Neural progenitor cell (in vitro differentiated cells): ENCODE measurements at regions not wholly inside any gene's neighbourhood (a gene's known extent, or its start where the extent isn't known, plus 50 kb on each side); places are given as distances from the start of the nearest gene placed in this dataset.
"Not testable (repeated sequence)": the region's sequence is repeated elsewhere in the genome, so short reads cannot be mapped to it uniquely, and the experiment has no call there.

Experiments
- DNase-seq: peaks from one replicate; pipeline ENCODE4 v3.0.0-alpha.2; 2016; ENCODE audit warnings: low spot score
- H2AFZ ChIP-seq: fragments of 200-600 bp; sonication (generic); replicated peaks from 2 replicates; pipeline ENCODE4 v1.6.1; 2016; ENCODE audit warnings: antibody characterized with exemption
- H3F3A ChIP-seq: fragments of 200-600 bp; sonication (generic); 2 replicates; pipeline ENCODE4 v1.6.1; 2016; ENCODE audit warnings: antibody characterized with exemption, low read depth
- H3K27ac ChIP-seq: fragments of 200-600 bp; sonication (generic); 2 replicates; pipeline ENCODE4 v1.5.1; 2016; ENCODE audit warnings: mild to moderate bottlenecking
- H3K27me3 ChIP-seq: fragments of 200-600 bp; sonication (generic); 2 replicates; pipeline ENCODE4 v1.6.1; 2016; ENCODE audit warnings: mild to moderate bottlenecking, moderate library complexity
- H3K36me3 ChIP-seq: fragments of 200-600 bp; sonication (generic); 2 replicates; pipeline ENCODE4 v1.5.1; 2016
- H3K4me1 ChIP-seq: fragments of 200-600 bp; sonication (generic); 2 replicates; pipeline ENCODE4 v1.6.1; 2016; ENCODE audit warnings: mixed run types
- H3K4me2 ChIP-seq: fragments of 200-600 bp; sonication (generic); 2 replicates; pipeline ENCODE4 v1.6.1; 2016
- H3K4me3 ChIP-seq: fragments of 200-600 bp; sonication (generic); 2 replicates; pipeline ENCODE4 v1.5.1; 2016
- H3K79me2 ChIP-seq: fragments of 200-600 bp; sonication (generic); 2 replicates; pipeline ENCODE4 v1.6.1; 2016; ENCODE audit warnings: low read depth
- H3K9ac ChIP-seq: fragments of 200-600 bp; sonication (generic); 2 replicates; pipeline ENCODE4 v1.6.1; 2016
- H3K9me3 ChIP-seq: fragments of 200-600 bp; sonication (generic); 2 replicates; pipeline ENCODE4 v1.5.1; 2016; ENCODE audit warnings: low read depth
- H4K20me1 ChIP-seq: fragments of 200-600 bp; sonication (generic); 2 replicates; pipeline ENCODE4 v1.6.1; 2016; ENCODE audit warnings: low read depth
- H3K27ac Mint-ChIP-seq: 3 replicates; pipeline ENCODE4 v1.8.0; 2021; ENCODE audit warnings: mixed read lengths
- H3K27me3 Mint-ChIP-seq: 2 replicates; pipeline ENCODE4 v1.8.0; 2022; ENCODE audit warnings: low read depth, mild to moderate bottlenecking, inconsistent platforms, moderate library complexity, mixed read lengths; ENCODE audit not compliant: insufficient read depth
- H3K36me3 Mint-ChIP-seq: 3 replicates; pipeline ENCODE4 v1.8.0; 2021; ENCODE audit warnings: mixed read lengths
- H3K4me1 Mint-ChIP-seq: 3 replicates; pipeline ENCODE4 v1.8.0; 2021; ENCODE audit warnings: mixed read lengths
- H3K4me3 Mint-ChIP-seq: 3 replicates; pipeline ENCODE4 v1.8.0; 2021; ENCODE audit warnings: mild to moderate bottlenecking, moderate library complexity, mixed read lengths
- H3K9me3 Mint-ChIP-seq: 3 replicates; pipeline ENCODE4 v1.8.0; 2020; ENCODE audit warnings: mixed read lengths
- EZH2 ChIP-seq: fragments of 200-600 bp; sonication (generic); IDR thresholded peaks from 2 replicates; pipeline ENCODE4 v1.6.1; 2017; ENCODE audit warnings: antibody characterized with exemption, mild to moderate bottlenecking, moderate library complexity
- EZH2phosphoT487 ChIP-seq: fragments of 200-600 bp; sonication (generic); IDR thresholded peaks from 2 replicates; pipeline ENCODE4 v1.6.1; 2017; ENCODE audit warnings: antibody characterized with exemption
- TF ChIP-seq, protein P1 (sequence below): fragments of 200-600 bp; sonication (generic); IDR thresholded peaks from 2 replicates; pipeline ENCODE4 v1.5.1; 2017; ENCODE audit warnings: antibody characterized with exemption, mild to moderate bottlenecking

- Histone ChIP-seq H3K27me3 (no peaks in the 10 kb centered on the region), H4K20me1 (no peaks in the 10 kb centered on the region), H3K36me3 (no peaks in the 10 kb centered on the region), H3K9ac (no peak overlapping the region), H3K79me2 (no peaks in the 10 kb centered on the region), H3K4me3 (no peak overlapping the region), H3K4me1 (no peaks in the 10 kb centered on the region), H3K4me2 (no peak overlapping the region), H2AFZ (no peak overlapping the region), H3K9me3 (no peaks in the 10 kb centered on the region), H3K27ac (no peak overlapping the region), H3F3A (no peaks in the 10 kb centered on the region)
- TF ChIP-seq EZH2phosphoT487 = no peak
- TF ChIP-seq, protein P1, sequence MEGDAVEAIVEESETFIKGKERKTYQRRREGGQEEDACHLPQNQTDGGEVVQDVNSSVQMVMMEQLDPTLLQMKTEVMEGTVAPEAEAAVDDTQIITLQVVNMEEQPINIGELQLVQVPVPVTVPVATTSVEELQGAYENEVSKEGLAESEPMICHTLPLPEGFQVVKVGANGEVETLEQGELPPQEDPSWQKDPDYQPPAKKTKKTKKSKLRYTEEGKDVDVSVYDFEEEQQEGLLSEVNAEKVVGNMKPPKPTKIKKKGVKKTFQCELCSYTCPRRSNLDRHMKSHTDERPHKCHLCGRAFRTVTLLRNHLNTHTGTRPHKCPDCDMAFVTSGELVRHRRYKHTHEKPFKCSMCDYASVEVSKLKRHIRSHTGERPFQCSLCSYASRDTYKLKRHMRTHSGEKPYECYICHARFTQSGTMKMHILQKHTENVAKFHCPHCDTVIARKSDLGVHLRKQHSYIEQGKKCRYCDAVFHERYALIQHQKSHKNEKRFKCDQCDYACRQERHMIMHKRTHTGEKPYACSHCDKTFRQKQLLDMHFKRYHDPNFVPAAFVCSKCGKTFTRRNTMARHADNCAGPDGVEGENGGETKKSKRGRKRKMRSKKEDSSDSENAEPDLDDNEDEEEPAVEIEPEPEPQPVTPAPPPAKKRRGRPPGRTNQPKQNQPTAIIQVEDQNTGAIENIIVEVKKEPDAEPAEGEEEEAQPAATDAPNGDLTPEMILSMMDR = no peak
- no peak for TF ChIP-seq EZH2
- DNase-seq = no peak
- no peaks in the 10 kb centered on the region for H3K27me3 Mint-ChIP-seq
- H3K9me3 Mint-ChIP-seq = no peaks in the 10 kb centered on the region
- H3K36me3 Mint-ChIP-seq = no peaks in the 10 kb centered on the region
- H3K4me3 Mint-ChIP-seq = no peak overlapping the region
- H3K27ac Mint-ChIP-seq = no peak overlapping the region
- no peaks in the 10 kb centered on the region for H3K4me1 Mint-ChIP-seq
Observed at GRCh38 chrX:121733514-121733913, 686.1 kb downstream of the GLUD2 start.

- Mint-ChIP-seq H3K4me3 (no peak overlapping the region), H3K4me1 (no peaks in the 10 kb centered on the region), H3K27ac (no peak overlapping the region), H3K36me3 (no peaks in the 10 kb centered on the region), H3K9me3 (no peaks in the 10 kb centered on the region), H3K27me3 (no peaks in the 10 kb centered on the region)
- no peaks in the 10 kb centered on the region for H4K20me1 ChIP-seq
- H3K4me3 ChIP-seq = no peak overlapping the region
- H3K4me1 ChIP-seq = no peaks in the 10 kb centered on the region
- no peaks in the 10 kb centered on the region for H3K27me3 ChIP-seq
- H2AFZ ChIP-seq = no peak overlapping the region
- no peaks in the 10 kb centered on the region for H3F3A ChIP-seq
- H3K4me2 ChIP-seq = no peak overlapping the region
- H3K9me3 ChIP-seq = peaks cover 18% of the 10 kb centered on the region
- TF ChIP-seq, protein P1 = no peak
- TF ChIP-seq EZH2phosphoT487 = no peak
- no peak for TF ChIP-seq EZH2
- DNase-seq = no peak
- no peaks in the 10 kb centered on the region for H3K36me3 ChIP-seq
- no peak overlapping the region for H3K27ac ChIP-seq
- no peaks in the 10 kb centered on the region for H3K79me2 ChIP-seq
- H3K9ac ChIP-seq = no peak overlapping the region
Observed at GRCh38 chrX:121746105-121746504, 698.7 kb downstream of the GLUD2 start.

DNA sequence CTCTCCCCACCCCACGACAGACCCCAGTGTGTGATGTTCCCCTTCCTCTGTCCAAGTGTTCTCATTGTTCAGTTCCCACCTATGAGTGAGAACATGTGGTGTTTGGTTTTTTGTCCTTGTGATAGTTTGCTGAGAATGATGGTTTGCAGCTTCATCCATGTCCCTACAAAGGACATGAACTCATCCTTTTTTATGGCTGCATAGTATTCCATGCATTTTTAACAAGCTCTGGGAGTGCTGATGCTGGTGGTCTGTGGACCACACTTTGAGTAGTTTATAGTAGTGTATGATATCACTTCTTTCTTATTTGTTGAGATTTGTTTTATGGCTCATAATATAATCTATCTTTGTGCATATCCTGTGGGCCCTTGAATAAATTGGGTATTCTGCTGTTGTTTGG lies 706.2 kb downstream of the GLUD2 start:
- H3K9me3 Mint-ChIP-seq, H3K36me3 ChIP-seq, H3K9ac ChIP-seq, H3K27ac Mint-ChIP-seq, H3K27ac ChIP-seq, H3K4me1 ChIP-seq, H3K79me2 ChIP-seq, H4K20me1 ChIP-seq, H2AFZ ChIP-seq, H3K27me3 ChIP-seq, H3K4me3 ChIP-seq, H3K36me3 Mint-ChIP-seq, H3K4me3 Mint-ChIP-seq, H3K4me2 ChIP-seq, H3F3A ChIP-seq, H3K4me1 Mint-ChIP-seq, DNase-seq, H3K27me3 Mint-ChIP-seq: not testable (repeated sequence)
- H3K9me3 ChIP-seq = peaks cover 23% of the 10 kb centered on the region

- Mint-ChIP-seq H3K36me3 (no peaks in the 10 kb centered on the region), H3K9me3 (peaks cover 2% of the 10 kb centered on the region), H3K4me1 (no peaks in the 10 kb centered on the region), H3K27me3 (no peaks in the 10 kb centered on the region), H3K27ac (no peak overlapping the region), H3K4me3 (no peak overlapping the region)
- no peak overlapping the region for H3K27ac ChIP-seq
- TF ChIP-seq EZH2 (no peak), EZH2phosphoT487 (no peak)
- TF ChIP-seq, protein P1 = no peak
- no peaks in the 10 kb centered on the region for H3K36me3 ChIP-seq
- H3F3A ChIP-seq = no peaks in the 10 kb centered on the region
- no peaks in the 10 kb centered on the region for H3K4me1 ChIP-seq
- H3K9me3 ChIP-seq = peaks cover 23% of the 10 kb centered on the region
- no peaks in the 10 kb centered on the region for H3K27me3 ChIP-seq
- H3K9ac ChIP-seq = no peak overlapping the region
- no peak overlapping the region for H2AFZ ChIP-seq
- H3K79me2 ChIP-seq = no peaks in the 10 kb centered on the region
- no peak overlapping the region for H3K4me2 ChIP-seq
- DNase-seq = no peak
- no peak overlapping the region for H3K4me3 ChIP-seq
- no peaks in the 10 kb centered on the region for H4K20me1 ChIP-seq
Observed at GRCh38 chrX:121754301-121754700, 706.9 kb downstream of the GLUD2 start.
